ENCODE measurements at regions not wholly inside any gene's neighbourhood (a gene's known extent, or its start where the extent isn't known, plus 50 kb on each side); places are given as distances from the start of the nearest gene placed in this dataset.
"Not testable (repeated sequence)": the region's sequence is repeated elsewhere in the genome, so short reads cannot be mapped to it uniquely, and the experiment has no call there.

DNA sequence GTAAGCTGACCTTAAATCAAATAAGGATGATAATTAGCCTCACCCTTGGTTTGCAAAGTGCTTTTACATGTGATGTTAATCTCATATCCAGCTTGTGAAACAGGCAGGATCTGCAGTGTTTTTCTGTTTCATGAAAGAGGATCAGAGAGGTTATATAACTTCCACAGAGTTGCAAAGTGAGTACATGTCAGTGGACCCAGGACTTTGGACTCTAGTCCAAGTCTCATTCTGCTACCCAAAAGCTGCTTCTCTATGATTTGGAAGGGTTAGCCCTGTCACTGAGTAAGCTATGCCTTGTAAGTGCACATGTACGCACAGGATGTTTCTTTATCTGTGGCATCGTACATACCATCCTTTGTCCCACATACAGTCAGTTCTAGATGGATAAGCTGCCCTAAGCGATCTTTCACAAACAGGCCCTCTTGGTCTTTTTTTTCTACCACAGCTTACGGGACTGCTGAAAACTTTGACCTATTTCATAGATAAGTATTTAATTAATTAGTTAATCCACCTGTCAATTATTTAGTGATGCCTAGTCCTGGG, 322.9 kb downstream of the TMEM38B start:
- Histone ChIP-seq H3K4me3 (no peak overlapping the region), H3K27ac (no peak overlapping the region), H3K4me1 (no peaks in the 10 kb centered on the region), H3K27me3 (no peaks in the 10 kb centered on the region), H3K36me3 (no peaks in the 10 kb centered on the region), H3K9me3 (no peaks in the 10 kb centered on the region)
- no peak for DNase-seq (ENCODE audit: low spot score)
- no peak for TF ChIP-seq CTCF (IDR thresholded peaks at IDR 0.05)

DNA sequence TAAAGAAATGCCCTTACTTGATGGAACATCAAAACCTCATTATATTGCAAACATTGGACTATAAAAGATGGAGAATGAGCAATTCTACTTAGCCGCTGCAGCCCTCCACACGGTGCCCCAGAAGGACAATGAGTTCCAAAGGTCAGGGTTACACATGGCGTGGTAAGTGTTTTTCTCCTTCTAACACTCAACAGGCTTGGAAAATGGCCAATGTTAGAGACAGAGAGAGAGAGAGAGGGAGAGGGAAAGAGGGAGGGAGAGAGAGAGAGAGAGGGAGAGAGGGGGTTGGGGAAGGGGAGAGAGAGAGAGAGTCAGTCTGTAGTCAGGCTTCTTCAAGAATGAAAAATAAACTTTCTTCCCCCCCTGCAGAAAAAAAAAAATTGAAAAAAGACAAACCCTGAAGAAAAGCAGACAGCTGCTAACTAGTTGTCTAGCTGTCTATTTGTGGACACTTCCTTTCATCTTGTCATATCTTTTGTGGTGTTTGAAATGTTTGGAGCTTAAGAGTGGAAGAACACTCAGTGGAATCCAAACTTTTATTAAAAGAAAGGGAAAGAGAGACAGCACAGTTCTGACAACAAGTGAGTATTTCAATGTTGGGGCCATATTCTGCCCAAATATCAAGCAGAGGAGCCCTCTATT, 324.8 kb downstream of the TMEM38B start:
- Histone ChIP-seq H3K36me3 (no peaks in the 10 kb centered on the region), H3K27ac (peak overlapping the region in 1 of 2 donors; percentile 10), H3K27me3 (no peaks in the 10 kb centered on the region), H3K4me3 (no peak overlapping the region), H3K9me3 (no peaks in the 10 kb centered on the region), H3K4me1 (no peaks in the 10 kb centered on the region)
- DNase-seq (ENCODE audit: low spot score): no peak
- no peak for TF ChIP-seq CTCF (IDR thresholded peaks at IDR 0.05)

- H3K9me3 ChIP-seq: no peaks in the 10 kb centered on the region
- H3K4me1 ChIP-seq: no peaks in the 10 kb centered on the region
- peak overlapping the region in 1 of 2 donors; percentile 10 for H3K27ac ChIP-seq
- DNase-seq (ENCODE audit: low spot score): no peak
- no peak overlapping the region for H3K4me3 ChIP-seq
- no peaks in the 10 kb centered on the region for H3K36me3 ChIP-seq
- H3K27me3 ChIP-seq: no peaks in the 10 kb centered on the region
- no peak for TF ChIP-seq CTCF (IDR thresholded peaks at IDR 0.05)
Measured at GRCh38 chr9:106019702-106020101, 325.4 kb downstream of the TMEM38B start.

GRCh38 chr9:106020186-106020585, 325.8 kb downstream of the TMEM38B start:
- H3K9me3 ChIP-seq: no peaks in the 10 kb centered on the region
- H3K4me3 ChIP-seq: no peak overlapping the region
- no peak for DNase-seq (ENCODE audit: low spot score)
- no peak for TF ChIP-seq CTCF (IDR thresholded peaks at IDR 0.05)
- H3K36me3 ChIP-seq: no peaks in the 10 kb centered on the region
- no peaks in the 10 kb centered on the region for H3K27me3 ChIP-seq
- H3K27ac ChIP-seq: no peak overlapping the region
- H3K4me1 ChIP-seq: no peaks in the 10 kb centered on the region

DNA sequence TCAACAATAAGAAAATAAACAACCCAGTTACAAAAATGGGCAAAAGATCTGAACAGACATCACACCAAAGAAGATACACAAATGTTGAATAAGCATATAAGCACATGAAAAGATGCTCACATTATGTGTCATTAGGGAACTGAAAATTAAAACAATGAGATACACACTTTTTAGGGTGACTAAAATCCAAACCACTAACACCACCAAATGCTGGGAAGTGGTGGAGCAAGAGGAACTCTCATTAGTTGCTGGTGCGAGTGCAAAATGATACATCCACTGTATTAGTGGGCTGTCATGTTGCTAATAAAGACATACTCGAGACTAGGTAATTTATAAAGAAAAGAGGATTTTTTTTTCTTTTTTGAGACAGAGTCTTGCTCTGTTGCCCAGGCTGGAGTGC, 329.1 kb downstream of the TMEM38B start:
- Histone ChIP-seq H3K9me3 (no peaks in the 10 kb centered on the region), H3K36me3 (no peaks in the 10 kb centered on the region), H3K4me1 (no peaks in the 10 kb centered on the region), H3K4me3 (no peak overlapping the region), H3K27ac (no peak overlapping the region), H3K27me3 (no peaks in the 10 kb centered on the region)
- DNase-seq (ENCODE audit: low spot score): no peak
- no peak for TF ChIP-seq CTCF (IDR thresholded peaks at IDR 0.05)

DNA sequence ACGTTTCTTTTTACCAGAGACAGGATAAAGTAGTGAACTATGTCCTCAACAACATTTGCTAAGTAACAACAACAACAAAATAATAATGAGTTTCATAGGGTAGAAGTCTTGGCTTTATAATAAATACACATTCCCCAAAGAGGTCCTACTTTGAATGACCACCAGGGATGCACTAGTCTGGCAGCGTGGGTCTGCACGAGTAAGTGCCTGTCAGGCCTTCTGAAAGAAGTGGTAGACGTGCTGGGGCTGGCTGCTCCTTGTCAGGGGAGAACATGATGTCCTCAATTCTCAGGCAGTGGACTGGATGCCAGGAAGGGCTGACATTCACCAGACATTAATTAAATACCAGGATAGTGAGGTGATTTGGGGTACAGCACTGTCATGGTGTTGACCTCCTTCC, 331.1 kb downstream of the TMEM38B start:
- TF ChIP-seq CTCF (IDR thresholded peaks at IDR 0.05): peak in 1 of 2 donors; percentile 45
- Histone ChIP-seq H3K27me3 (no peaks in the 10 kb centered on the region), H3K36me3 (no peaks in the 10 kb centered on the region), H3K4me1 (no peaks in the 10 kb centered on the region), H3K9me3 (peaks cover 0 to 3% of the 10 kb centered on the region in 2 donors), H3K4me3 (no peak overlapping the region), H3K27ac (no peak overlapping the region)
- no peak for DNase-seq (ENCODE audit: low spot score)

GRCh38 chr9:106030146-106030545, 335.8 kb downstream of the TMEM38B start:
- H3K4me1 ChIP-seq; H3K27me3 ChIP-seq; H3K27ac ChIP-seq; H3K9me3 ChIP-seq; H3K36me3 ChIP-seq; H3K4me3 ChIP-seq; DNase-seq (ENCODE audit: low spot score): not testable (repeated sequence)

All from right atrium auricular region (tissue), 2 donors.